K562 (cell line): ENCODE measurements at regions not wholly inside any gene's neighbourhood (a gene's known extent, or its start where the extent isn't known, plus 50 kb on each side); places are given as distances from the start of the nearest gene placed in this dataset.

Source experiments
- ATAC-seq: fragments of 200-7000 bp; cut with Tn5 transposase; 3 replicates; pipeline ENCODE4 v1.9.1; 2020; ENCODE audit warnings: moderate library complexity
- BruUV-seq: library from RNA; stranded (reverse); fragments of 400-500 nt; replicated peaks from 2 replicates; lab custom pipeline; 2021; lab: Mats Ljungman, UMichigan
- CTCF ChIA-PET: fragments of 300-600 bp; formaldehyde crosslinking; extraction: SDS; loops from one replicate; lab custom pipeline; 2021; ENCODE audit warnings: low intra/inter-chr PET ratio; lab: Yijun Ruan, JAX
- POLR2A ChIA-PET: fragments of 300-600, 350-650 bp; sonication (Branson Sonifier 250); formaldehyde crosslinking; extraction: SDS; loops from one replicate; lab custom pipeline; 2021; ENCODE audit warnings: antibody characterized with exemption, inconsistent platforms; lab: Yijun Ruan, JAX
- DNase-seq, 4 experiments: peaks; one replicate each; pipeline versions ENCODE4 v3.0.0 to v3.0.0-alpha.2; 2011 to 2018; ENCODE audit warnings: low spot score in 3 of 4, mixed read lengths in 3 of 4; ENCODE audit errors: extremely low read depth in 1 of 4
- FAIRE-seq: peaks from 2 replicates; lab custom pipeline; 2011; peaks lifted over from hg19 to GRCh38; lab: Jason Lieb, UNC
- H2AFZ ChIP-seq: 2 replicates; pipeline ENCODE4 v1.6.0; 2011; ENCODE audit warnings: low read depth, low read length, control low read depth, inconsistent platforms
- H3K27ac ChIP-seq: fragments of 200-600 bp; 3 replicates; pipeline ENCODE4 v1.8.0; 2011; ENCODE audit warnings: low read depth, mild to moderate bottlenecking, control low read depth, inconsistent platforms, low read length, moderate library complexity, mixed read lengths; ENCODE audit errors: extremely low read depth
- H3K27me3 ChIP-seq, 2 experiments: fragments of 300-600 bp in 1 of 2; 2 replicates in 1 of 2; 3 replicates in 1 of 2; pipeline versions ENCODE4 v1.6.0 to v1.8.0; 2011; ENCODE audit warnings: inconsistent platforms in 2 of 2, low read length in 2 of 2, mild to moderate bottlenecking in 1 of 2, mixed read lengths in 1 of 2, moderate library complexity in 1 of 2; ENCODE audit not compliant: control insufficient read depth in 2 of 2, insufficient read depth in 2 of 2
- H3K36me3 ChIP-seq: fragments of 300-600 bp; 3 replicates; pipeline ENCODE4 v1.8.0; 2011; ENCODE audit warnings: mild to moderate bottlenecking, low read length, inconsistent platforms; ENCODE audit not compliant: control insufficient read depth, insufficient read depth
- H3K4me1 ChIP-seq, 2 experiments: fragments of 200-600 bp in 1 of 2; replicated peaks in 1 of 2; 2 replicates in 1 of 2; 3 replicates in 1 of 2; pipeline versions ENCODE4 v1.5.1 to v1.8.0; 2011; ENCODE audit warnings: inconsistent platforms in 2 of 2, low read length in 2 of 2, mild to moderate bottlenecking in 1 of 2, mixed read lengths in 1 of 2, moderate library complexity in 1 of 2; ENCODE audit not compliant: control insufficient read depth in 2 of 2, insufficient read depth in 2 of 2
- H3K4me2 ChIP-seq: 2 replicates; pipeline ENCODE4 v1.6.1; 2011; ENCODE audit warnings: low read length, control low read depth, inconsistent platforms, mixed read lengths; ENCODE audit not compliant: insufficient read depth
- H3K4me3 ChIP-seq: fragments of 200-600 bp; sonication (generic), shearing (Covaris generic); 2 replicates; pipeline ENCODE4 v1.5.1; 2016; ENCODE audit warnings: control low read depth, inconsistent platforms
- H3K79me2 ChIP-seq: fragments of 200-600 bp; 3 replicates; pipeline ENCODE4 v1.8.0; 2011; ENCODE audit warnings: low read length, inconsistent platforms; ENCODE audit not compliant: control insufficient read depth, insufficient read depth
- H3K9ac ChIP-seq, 2 experiments: 2 replicates each; pipeline versions ENCODE4 v1.6.0 to v1.6.1; 2011; ENCODE audit warnings: low read depth in 2 of 2, low read length in 2 of 2, control low read depth in 1 of 2, inconsistent platforms in 1 of 2, mild to moderate bottlenecking in 1 of 2, mixed read lengths in 1 of 2; ENCODE audit not compliant: insufficient read depth in 1 of 2
- H3K9me1 ChIP-seq: one replicate; pipeline ENCODE4 v1.6.0; 2011; ENCODE audit warnings: inconsistent platforms, mild to moderate bottlenecking, low read length, moderate library complexity; ENCODE audit not compliant: control insufficient read depth, insufficient read depth
- H3K9me3 ChIP-seq: replicated peaks from 2 replicates; pipeline ENCODE4 v1.5.1; 2011; ENCODE audit warnings: low read depth, low read length, inconsistent platforms; ENCODE audit not compliant: control insufficient read depth, insufficient read depth
- H4K20me1 ChIP-seq: replicated peaks from 2 replicates; pipeline ENCODE4 v1.6.1; 2011; ENCODE audit warnings: low read length, inconsistent platforms, mixed read lengths; ENCODE audit not compliant: control insufficient read depth, insufficient read depth
- ETS1 ChIP-seq: conservative IDR thresholded peaks from 2 replicates; pipeline ENCODE4 v1.6.1; 2011; ENCODE audit warnings: low read depth, mild to moderate bottlenecking, low read length; ENCODE audit not compliant: control insufficient read depth
- GTF2A2 ChIP-seq: IDR thresholded peaks from 2 replicates; pipeline ENCODE4 v1.6.1; 2016; ENCODE audit warnings: mild to moderate bottlenecking, missing genetic modification characterization, missing compliant biosample characterization
- KDM2B ChIP-seq: fragments of 250-450 bp; sonication (Bioruptor Pico); IDR thresholded peaks from 2 replicates; pipeline ENCODE4 v1.8.0; 2021; ENCODE audit warnings: mild to moderate bottlenecking, moderate library complexity
- RBFOX2 ChIP-seq: fragments of 200-400 bp; formaldehyde crosslinking; IDR thresholded peaks from 2 replicates; pipeline ENCODE4 v1.6.1; 2017; ENCODE audit warnings: low read depth, mild to moderate bottlenecking, low read length, moderate library complexity
- RBM34 ChIP-seq: fragments of 200-400 bp; formaldehyde crosslinking; IDR thresholded peaks from 2 replicates; pipeline ENCODE4 v1.6.1; 2018; ENCODE audit warnings: low read length, borderline replicate concordance; ENCODE audit not compliant: insufficient read depth
- WGBS: fragments of 100-300 bp; shearing (Covaris generic); methylation state at CpG from one replicate; pipeline ENCODE4 v1.1.6; 2016; ENCODE audit warnings: low coverage, mixed read lengths; ENCODE audit not compliant: insufficient coverage; ENCODE audit errors: missing lambda C conversion rate; 5-methylcytosine and 5-hydroxymethylcytosine counted together
- in situ Hi-C: fragments of 300-500 bp; cut with MboI; formaldehyde crosslinking; loops from 4 replicates; pipeline ENCODE4 v1.15.0; 2018; ENCODE audit warnings: inconsistent platforms, mixed read lengths
- intact Hi-C: fragments of 100-400 bp; cut with micrococcal nuclease; formaldehyde crosslinking; loops from 2 replicates; pipeline ENCODE4 v1.14.2; 2022

GRCh38 chr13:76129305-76130000, 493.3 kb downstream of the LMO7 start:
- DNase-seq (no peak), FAIRE-seq (no peak), ATAC-seq (no peak)
- H3K27me3 ChIP-seq, result no peaks in the 10 kb centered on the region
- ChIA-PET CTCF (no interaction called here), POLR2A (no interaction called here)
- H2AFZ ChIP-seq, result no peak overlapping the region
- no peak overlapping the region for H3K9ac ChIP-seq
- no peak overlapping the region for H3K4me3 ChIP-seq
- in situ Hi-C loops, result no loop called here
- TF ChIP-seq RBM34, result no peak
- no peak for TF ChIP-seq ETS1
- no peak for TF ChIP-seq GTF2A2 (tag)
- TF ChIP-seq KDM2B (CRISPR knock-in tag), result no peak
- TF ChIP-seq RBFOX2, result no peak
- BruUV-seq, result no TSS peak
- no peaks in the 10 kb centered on the region for H4K20me1 ChIP-seq
- no peaks in the 10 kb centered on the region for H3K9me1 ChIP-seq
- no peaks in the 10 kb centered on the region for H3K4me1 ChIP-seq
- WGBS, result 2% methylated on average over 5 of the region's 6 CpGs
- intact Hi-C loops, result no loop called here
- no peaks in the 10 kb centered on the region for H3K9me3 ChIP-seq
- H3K4me2 ChIP-seq, result no peak overlapping the region
- no peak overlapping the region for H3K27ac ChIP-seq
- no peaks in the 10 kb centered on the region for H3K36me3 ChIP-seq
- no peaks in the 10 kb centered on the region for H3K79me2 ChIP-seq
